ENCODE measurements at regions not wholly inside any gene's neighbourhood (a gene's known extent, or its start where the extent isn't known, plus 50 kb on each side); places are given as distances from the start of the nearest gene placed in this dataset.
"Not testable (repeated sequence)": the region's sequence is repeated elsewhere in the genome, so short reads cannot be mapped to it uniquely, and the experiment has no call there.

DNA sequence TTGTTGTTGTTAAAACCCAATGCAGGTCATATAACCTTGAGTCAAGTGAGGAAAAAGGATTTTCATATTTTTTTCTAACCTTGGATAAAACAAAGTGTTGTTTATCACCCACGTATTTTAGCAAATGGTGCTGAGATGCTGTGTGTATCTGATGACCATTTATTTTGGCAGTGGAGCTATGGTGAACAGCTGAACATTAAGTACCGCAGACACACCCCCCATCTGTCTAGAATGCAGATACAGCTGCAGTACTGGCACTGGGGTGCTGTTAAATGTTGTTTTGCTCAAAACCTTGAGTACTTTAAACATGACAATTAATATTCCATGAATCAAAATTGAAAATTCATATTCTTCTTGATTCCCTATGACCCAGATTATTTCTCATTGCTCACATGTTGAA, 773.3 kb upstream of the SLC39A10 start:
- H3K27me3 ChIP-seq: no peaks in the 10 kb centered on the region
- no peaks in the 10 kb centered on the region for H3K9me3 ChIP-seq
- no peaks in the 10 kb centered on the region for H3K36me3 ChIP-seq
- DNase-seq (ENCODE audit: low spot score in 2 of 2): no peak
- 55% methylated on average over 2 of the region's 2 CpGs for WGBS
- TF ChIP-seq POLR2A (IDR thresholded peaks at IDR 0.05): no peak
- no peak for TF ChIP-seq CTCF (IDR thresholded peaks at IDR 0.05)
- no peak for TF ChIP-seq POLR2AphosphoS5 (IDR thresholded peaks at IDR 0.05)
- no peak for TF ChIP-seq EP300 (IDR thresholded peaks at IDR 0.05)
- H3K27ac ChIP-seq: no peak overlapping the region
- no peak overlapping the region for H3K4me3 ChIP-seq
- H3K4me1 ChIP-seq: no peaks in the 10 kb centered on the region

- no peak for DNase-seq (ENCODE audit: low spot score in 2 of 2)
- H3K27me3 ChIP-seq: no peaks in the 10 kb centered on the region
- H3K27ac ChIP-seq: no peak overlapping the region
- WGBS: 82% methylated on average over 1 of the region's 1 CpG
- no peaks in the 10 kb centered on the region for H3K36me3 ChIP-seq
- no peak overlapping the region for H3K4me3 ChIP-seq
- TF ChIP-seq EP300 (IDR thresholded peaks at IDR 0.05) (no peak), CTCF (IDR thresholded peaks at IDR 0.05) (no peak), POLR2AphosphoS5 (IDR thresholded peaks at IDR 0.05) (no peak), POLR2A (IDR thresholded peaks at IDR 0.05) (no peak)
- no peaks in the 10 kb centered on the region for H3K9me3 ChIP-seq
- no peaks in the 10 kb centered on the region for H3K4me1 ChIP-seq
These were observed 786.0 kb upstream of the SLC39A10 start for GRCh38 chr2:194870974-194871535.

- Histone ChIP-seq H3K4me1 (no peaks in the 10 kb centered on the region), H3K27me3 (no peaks in the 10 kb centered on the region), H3K9me3 (no peaks in the 10 kb centered on the region), H3K27ac (no peak overlapping the region), H3K36me3 (no peaks in the 10 kb centered on the region), H3K4me3 (no peak overlapping the region)
- 29% methylated on average over 1 of the region's 1 CpG for WGBS
- DNase-seq (ENCODE audit: low spot score in 2 of 2): no peak
- TF ChIP-seq POLR2A (IDR thresholded peaks at IDR 0.05) (no peak), CTCF (IDR thresholded peaks at IDR 0.05) (peak in 1 of 2 donors; percentile 20)
These were observed 789.7 kb upstream of the SLC39A10 start for GRCh38 chr2:194867328-194867727.

GRCh38 chr2:194854941-194855340, 802.1 kb upstream of the SLC39A10 start:
- H3K27me3 ChIP-seq: no peaks in the 10 kb centered on the region
- H3K9me3 ChIP-seq: no peaks in the 10 kb centered on the region
- H3K36me3 ChIP-seq: no peaks in the 10 kb centered on the region
- no peak overlapping the region for H3K4me3 ChIP-seq
- peak in 1 of 2 donors; percentile 46 for DNase-seq (ENCODE audit: low spot score in 2 of 2)
- H3K4me1 ChIP-seq: no peaks in the 10 kb centered on the region
- TF ChIP-seq EP300 (IDR thresholded peaks at IDR 0.05) (no peak), POLR2AphosphoS5 (IDR thresholded peaks at IDR 0.05) (no peak), POLR2A (IDR thresholded peaks at IDR 0.05) (no peak)
- H3K27ac ChIP-seq: no peak overlapping the region
- 86% methylated on average over 5 of the region's 5 CpGs for WGBS

DNA sequence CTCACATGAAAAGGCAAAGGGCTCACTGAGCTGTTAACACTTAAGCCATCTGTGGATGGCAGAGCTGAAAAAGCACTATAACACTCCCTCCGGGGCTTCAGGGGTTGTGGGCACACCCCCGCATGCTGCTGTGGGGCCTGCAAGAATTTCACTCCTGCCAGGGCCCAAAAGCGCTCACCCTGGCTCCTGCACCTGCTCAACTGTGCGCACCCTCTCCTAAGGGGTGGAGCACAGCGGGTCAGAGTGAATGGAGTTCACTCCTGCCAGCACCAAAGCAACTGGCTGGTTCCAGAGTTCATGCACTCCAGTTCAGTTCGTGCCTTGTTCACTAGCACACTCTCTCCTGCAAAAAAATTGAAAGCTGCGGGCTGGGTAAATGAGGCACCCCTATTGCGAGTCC, 814.2 kb upstream of the SLC39A10 start:
- TF ChIP-seq EP300 (IDR thresholded peaks at IDR 0.05): no peak
- TF ChIP-seq POLR2AphosphoS5 (IDR thresholded peaks at IDR 0.05): no peak
- TF ChIP-seq POLR2A (IDR thresholded peaks at IDR 0.05): no peak
- no peak for TF ChIP-seq CTCF (IDR thresholded peaks at IDR 0.05)
- Histone ChIP-seq H3K9me3 (peaks cover 9% of the 10 kb centered on the region), H3K4me3 (no peak overlapping the region), H3K27ac (no peak overlapping the region), H3K4me1 (no peaks in the 10 kb centered on the region), H3K27me3 (no peaks in the 10 kb centered on the region), H3K36me3 (no peaks in the 10 kb centered on the region)
- no peak for DNase-seq (ENCODE audit: low spot score in 2 of 2)
- 79% methylated on average over 7 of the region's 8 CpGs for WGBS

DNA sequence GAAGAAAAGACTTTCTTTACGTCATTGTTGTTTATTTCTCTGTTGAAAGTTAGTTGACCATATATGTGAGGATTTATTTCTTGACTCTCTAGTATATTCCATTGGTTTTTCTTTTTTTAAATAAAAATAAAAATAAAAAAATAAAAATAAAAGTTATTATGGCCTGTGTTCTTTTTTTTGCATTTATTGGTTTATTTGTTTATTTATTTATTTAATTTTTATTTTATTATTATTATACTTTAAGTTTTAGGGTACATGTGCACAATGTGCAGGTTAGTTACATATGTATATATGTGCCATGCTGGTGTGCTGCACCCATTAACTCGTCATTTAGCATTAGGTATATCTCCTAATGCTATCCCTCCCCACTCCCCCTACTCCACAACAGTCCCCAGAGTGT, 822.7 kb upstream of the SLC39A10 start:
- H3K4me1 ChIP-seq; H3K27ac ChIP-seq; DNase-seq (ENCODE audit: low spot score in 2 of 2); H3K9me3 ChIP-seq; H3K36me3 ChIP-seq; H3K4me3 ChIP-seq; H3K27me3 ChIP-seq: not testable (repeated sequence)
- WGBS: 82% methylated on average over 2 of the region's 2 CpGs

All from suprapubic skin (tissue), 4 donors.